IMR-90 (cell line): ENCODE measurements at regions not wholly inside any gene's neighbourhood (a gene's known extent, or its start where the extent isn't known, plus 50 kb on each side); places are given as distances from the start of the nearest gene placed in this dataset.

Experiments used
- ATAC-seq: fragments of 200-7000 bp; cut with Tn5 transposase; 2 replicates; pipeline ENCODE4 v1.9.1; 2020; ENCODE audit warnings: low read depth, mild to moderate bottlenecking, moderate library complexity
- BruUV-seq: library from RNA; stranded (reverse); fragments of 400-500 nt; replicated peaks from 2 replicates; lab custom pipeline; 2021; lab: Mats Ljungman, UMichigan
- CTCF ChIA-PET: fragments of 300-600 bp; formaldehyde crosslinking; extraction: SDS; loops from one replicate; lab custom pipeline; 2021; ENCODE audit warnings: antibody characterized with exemption; lab: Yijun Ruan, JAX
- POLR2A ChIA-PET: fragments of 300-600 bp; sonication (Branson Sonifier 250); formaldehyde crosslinking; loops from one replicate; lab custom pipeline; 2022; ENCODE audit warnings: antibody characterized with exemption; ENCODE audit not compliant: unreplicated experiment; lab: Charles Lee
- DNase-seq: peaks from one replicate; pipeline ENCODE4 v3.0.0; 2013
- H2AFZ ChIP-seq: replicated peaks from 2 replicates; pipeline ENCODE3; 2013; ENCODE audit warnings: low read length, mild to moderate bottlenecking; ENCODE audit not compliant: poor library complexity
- H2AK5ac ChIP-seq: 2 replicates; pipeline ENCODE4 v1.6.1; 2013; ENCODE audit warnings: low read depth, low read length, inconsistent platforms
- H2AK9ac ChIP-seq: replicated peaks from 2 replicates; pipeline ENCODE3; 2013; ENCODE audit warnings: mild to moderate bottlenecking, low read depth, low read length, moderate library complexity; ENCODE audit not compliant: poor library complexity
- H2BK120ac ChIP-seq: 2 replicates; pipeline ENCODE4 v1.6.1; 2013; ENCODE audit warnings: low read depth, low read length, inconsistent platforms
- H2BK15ac ChIP-seq: 3 replicates; pipeline ENCODE4 v1.6.1; 2013; ENCODE audit warnings: low read depth, low read length, inconsistent platforms
- H2BK20ac ChIP-seq: 2 replicates; pipeline ENCODE4 v1.6.1; 2013; ENCODE audit warnings: low read depth, mild to moderate bottlenecking, inconsistent platforms, low read length, moderate library complexity
- H2BK5ac ChIP-seq: 2 replicates; pipeline ENCODE4 v1.6.1; 2013; ENCODE audit warnings: mild to moderate bottlenecking, low read depth, low read length, inconsistent platforms; ENCODE audit not compliant: poor library complexity, severe bottlenecking
- H3K14ac ChIP-seq: replicated peaks from 2 replicates; pipeline ENCODE4 v1.6.1; 2013; ENCODE audit warnings: low read depth, low read length, inconsistent platforms
- H3K18ac ChIP-seq: 2 replicates; pipeline ENCODE4 v1.6.1; 2013; ENCODE audit warnings: low read depth, low read length, control low read depth
- H3K23ac ChIP-seq: 2 replicates; pipeline ENCODE4 v1.6.1; 2013; ENCODE audit warnings: low read depth, low read length, inconsistent platforms
- H3K27ac ChIP-seq: 2 replicates; pipeline ENCODE4 v1.5.1; 2013; ENCODE audit warnings: mild to moderate bottlenecking, control low read depth, low read length; ENCODE audit not compliant: insufficient read depth
- H3K27me3 ChIP-seq: 2 replicates; pipeline ENCODE4 v1.6.1; 2013; ENCODE audit warnings: low read length; ENCODE audit not compliant: control insufficient read depth, insufficient read depth
- H3K36me3 ChIP-seq: 2 replicates; pipeline ENCODE4 v1.6.1; 2013; ENCODE audit warnings: low read length, mixed read lengths; ENCODE audit not compliant: control insufficient read depth, insufficient read depth
- H3K4ac ChIP-seq: 2 replicates; pipeline ENCODE4 v1.6.1; 2013; ENCODE audit warnings: low read depth, low read length, inconsistent platforms
- H3K4me1 ChIP-seq: 2 replicates; pipeline ENCODE4 v1.6.1; 2013; ENCODE audit warnings: low read length, mixed read lengths; ENCODE audit not compliant: control insufficient read depth, insufficient read depth
- H3K4me2 ChIP-seq: 2 replicates; pipeline ENCODE4 v1.6.1; 2013; ENCODE audit warnings: low read depth, mild to moderate bottlenecking, control low read depth, low read length, moderate library complexity
- H3K4me3 ChIP-seq: 2 replicates; pipeline ENCODE4 v1.5.1; 2013; ENCODE audit warnings: low read depth, mild to moderate bottlenecking, control low read depth, low read length, moderate library complexity; ENCODE audit not compliant: insufficient read depth
- H3K56ac ChIP-seq: 2 replicates; pipeline ENCODE4 v1.6.1; 2013; ENCODE audit warnings: low read length, inconsistent platforms; ENCODE audit not compliant: insufficient read depth; ENCODE audit errors: extremely low read depth
- H3K79me1 ChIP-seq, 2 experiments: 2 replicates each; pipeline ENCODE4 v1.6.1; 2013; ENCODE audit warnings: low read length in 2 of 2, inconsistent platforms in 1 of 2, low read depth in 1 of 2
- H3K9ac ChIP-seq: 2 replicates; pipeline ENCODE4 v1.6.1; 2013; ENCODE audit warnings: low read depth, low read length, control low read depth
- H3K9me1 ChIP-seq: 2 replicates; pipeline ENCODE4 v1.6.1; 2013; ENCODE audit warnings: low read length, inconsistent platforms; ENCODE audit not compliant: insufficient read depth
- H3K9me3 ChIP-seq: 2 replicates; pipeline ENCODE4 v1.6.1; 2013; ENCODE audit warnings: low read length; ENCODE audit not compliant: control insufficient read depth, insufficient read depth
- H4K20me1 ChIP-seq: 2 replicates; pipeline ENCODE4 v1.6.1; 2013; ENCODE audit warnings: low read length, inconsistent platforms; ENCODE audit not compliant: insufficient read depth
- H4K5ac ChIP-seq: 2 replicates; pipeline ENCODE4 v1.6.1; 2013; ENCODE audit warnings: mild to moderate bottlenecking, low read depth, low read length, control low read depth
- H4K8ac ChIP-seq, 2 experiments: 2 replicates each; pipeline ENCODE4 v1.6.1; 2013; ENCODE audit warnings: low read depth in 2 of 2, low read length in 2 of 2, control low read depth in 1 of 2, inconsistent platforms in 1 of 2
- H4K91ac ChIP-seq: 2 replicates; pipeline ENCODE4 v1.6.1; 2013; ENCODE audit warnings: low read depth, low read length, inconsistent platforms; ENCODE audit not compliant: insufficient read depth
- CEBPB ChIP-seq: IDR thresholded peaks from 2 replicates; pipeline ENCODE4 v1.6.1; 2012; ENCODE audit warnings: low read depth, low read length, improper control_type of control experiment
- CHD1 ChIP-seq: IDR thresholded peaks from 2 replicates; pipeline ENCODE4 v1.6.1; 2012; ENCODE audit warnings: low read depth, low read length, improper control_type of control experiment
- NFE2L2 ChIP-seq: fragments of 150-350 bp; IDR thresholded peaks from 2 replicates; pipeline ENCODE4 v1.6.1; 2016; ENCODE audit warnings: low read depth, mild to moderate bottlenecking, low read length
- POLR2A ChIP-seq: IDR thresholded peaks from 2 replicates; pipeline ENCODE4 v1.6.1; 2012; ENCODE audit warnings: mild to moderate bottlenecking, low read depth, low read length
- WGBS, 2 experiments: methylation state at CpG; one replicate each; pipeline versions ENCODE4 v1.1.5 to v1.1.7; 2013; ENCODE audit warnings: missing lambda C conversion rate in 2 of 2; ENCODE audit not compliant: insufficient read length in 1 of 2; ENCODE audit errors: extremely low coverage in 2 of 2; 5-methylcytosine and 5-hydroxymethylcytosine counted together
- dilution Hi-C: fragments of 300-500 bp; cut with HindIII; formaldehyde crosslinking; loops from one replicate; pipeline ENCODE4 v1.14.3; 2018; ENCODE audit warnings: low sequenced_read_pairs; ENCODE audit not compliant: unreplicated experiment
- in situ Hi-C: fragments of 300-500 bp; cut with MboI; formaldehyde crosslinking; loops from 3 replicates; pipeline ENCODE4 v1.14.3; 2019; ENCODE audit warnings: low sequenced_read_pairs, inconsistent platforms, mixed read lengths
- intact Hi-C: fragments of 100-400 bp; cut with micrococcal nuclease; formaldehyde crosslinking; loops from 2 replicates; pipeline ENCODE4 v1.10.0; 2022
- TF ChIP-seq, protein P1 (sequence below): fragments of 150-350 bp; IDR thresholded peaks from 2 replicates; pipeline ENCODE4 v1.6.1; 2016; ENCODE audit warnings: low read depth, mild to moderate bottlenecking, low read length, moderate library complexity, borderline replicate concordance

DNA sequence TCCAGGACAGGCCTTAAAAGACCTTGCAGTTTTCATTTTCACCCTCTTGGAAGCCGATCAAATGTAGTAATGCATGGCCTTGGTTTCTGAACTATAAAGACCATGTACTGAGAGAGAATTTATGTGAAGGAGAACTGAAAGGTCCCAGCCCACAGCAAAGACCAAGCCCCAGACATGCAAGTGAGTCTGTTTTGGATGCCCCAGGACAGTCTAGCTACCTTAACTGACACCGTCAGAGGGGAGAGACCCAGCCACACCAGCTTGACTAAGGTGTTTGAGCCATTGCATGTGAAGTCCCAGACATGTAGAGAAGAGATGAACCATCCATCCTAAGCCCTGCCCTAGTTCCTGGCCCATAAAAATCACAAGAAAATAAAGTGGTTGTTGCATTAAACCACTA, 316.8 kb upstream of the GATB start:
- Histone ChIP-seq H3K27me3 (peaks cover 20% of the 10 kb centered on the region), H2AK9ac (no peak overlapping the region), H3K27ac (no peak overlapping the region), H2BK20ac (no peak overlapping the region), H3K36me3 (no peaks in the 10 kb centered on the region), H3K9me1 (no peaks in the 10 kb centered on the region), H3K4me2 (no peak overlapping the region), H4K8ac (no peak overlapping the region), H3K4ac (no peak overlapping the region), H3K4me3 (no peak overlapping the region), H4K91ac (no peak overlapping the region), H4K5ac (no peak overlapping the region), H2AK5ac (no peak overlapping the region), H3K9ac (no peak overlapping the region), H2BK5ac (no peak overlapping the region), H4K20me1 (no peaks in the 10 kb centered on the region), H3K4me1 (no peaks in the 10 kb centered on the region), H3K9me3 (peaks cover 3% of the 10 kb centered on the region; the same call in 1 of the 2 replicates), H2AFZ (no peak overlapping the region), H3K14ac (no peak overlapping the region), H3K56ac (no peak overlapping the region), H3K79me1 (no peaks in the 10 kb centered on the region), H2BK120ac (no peak overlapping the region), H3K23ac (no peak overlapping the region), H2BK15ac (no peak overlapping the region), H3K18ac (no peak overlapping the region)
- intact Hi-C loops = no loop called here
- ATAC-seq = no peak
- no CpG with 5 or more reads among the region's 2 CpGs for WGBS, 2 experiments
- dilution Hi-C loops = no loop called here
- DNase-seq = no peak
- in situ Hi-C loops = no loop called here
- POLR2A ChIA-PET = no interaction called here
- CTCF ChIA-PET = no interaction called here
- no TSS peak for BruUV-seq
- TF ChIP-seq, protein P1, sequence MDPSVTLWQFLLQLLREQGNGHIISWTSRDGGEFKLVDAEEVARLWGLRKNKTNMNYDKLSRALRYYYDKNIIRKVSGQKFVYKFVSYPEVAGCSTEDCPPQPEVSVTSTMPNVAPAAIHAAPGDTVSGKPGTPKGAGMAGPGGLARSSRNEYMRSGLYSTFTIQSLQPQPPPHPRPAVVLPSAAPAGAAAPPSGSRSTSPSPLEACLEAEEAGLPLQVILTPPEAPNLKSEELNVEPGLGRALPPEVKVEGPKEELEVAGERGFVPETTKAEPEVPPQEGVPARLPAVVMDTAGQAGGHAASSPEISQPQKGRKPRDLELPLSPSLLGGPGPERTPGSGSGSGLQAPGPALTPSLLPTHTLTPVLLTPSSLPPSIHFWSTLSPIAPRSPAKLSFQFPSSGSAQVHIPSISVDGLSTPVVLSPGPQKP = no peak
- no peak for TF ChIP-seq NFE2L2
- TF ChIP-seq CEBPB = no peak
- no peak for TF ChIP-seq CHD1
- TF ChIP-seq POLR2A = no peak
